OCI-LY7 (cell line): ENCODE measurements at regions not wholly inside any gene's neighbourhood (a gene's known extent, or its start where the extent isn't known, plus 50 kb on each side); places are given as distances from the start of the nearest gene placed in this dataset.

ENCODE experiments used
- BruUV-seq: library from RNA; stranded (reverse); fragments of 400-500 nt; replicated peaks from 2 replicates; lab custom pipeline; 2021; lab: Mats Ljungman, UMichigan
- CTCF ChIA-PET: fragments of 300-600 bp; sonication (Branson Sonifier 250); formaldehyde crosslinking; loops from one replicate; lab custom pipeline; 2022; ENCODE audit warnings: antibody characterized with exemption; ENCODE audit not compliant: unreplicated experiment; lab: Charles Lee
- POLR2A ChIA-PET: fragments of 300-600 bp; sonication (Branson Sonifier 250); formaldehyde crosslinking; loops from one replicate; lab custom pipeline; 2022; ENCODE audit warnings: antibody characterized with exemption; lab: Charles Lee
- DNase-seq: peaks from one replicate; pipeline ENCODE4 v3.0.0-alpha.2; 2015; ENCODE audit warnings: low spot score
- H2AFZ ChIP-seq: fragments of 200-600 bp; sonication (generic), shearing (Covaris generic); 2 replicates; pipeline ENCODE4 v1.6.1; 2014; ENCODE audit warnings: mild to moderate bottlenecking, antibody characterized with exemption, low read length, moderate library complexity
- H3K27ac ChIP-seq: fragments of 200-600 bp; sonication (generic); 2 replicates; pipeline ENCODE4 v1.5.1; 2014; ENCODE audit warnings: mixed run types, low read depth, mild to moderate bottlenecking, moderate library complexity, low read length, inconsistent platforms; ENCODE audit not compliant: poor library complexity, severe bottlenecking
- H3K36me3 ChIP-seq: fragments of 200-600 bp; sonication (generic); 2 replicates; pipeline ENCODE4 v1.6.1; 2014; ENCODE audit warnings: mild to moderate bottlenecking, antibody characterized with exemption, low read length, moderate library complexity, mixed read lengths; ENCODE audit not compliant: insufficient read depth
- H3K4me1 ChIP-seq: fragments of 200-600 bp; sonication (generic); 2 replicates; pipeline ENCODE4 v1.5.1; 2014; ENCODE audit warnings: mild to moderate bottlenecking, low read length; ENCODE audit not compliant: insufficient read depth, poor library complexity, severe bottlenecking
- H3K4me2 ChIP-seq: fragments of 200-600 bp; sonication (generic); 2 replicates; pipeline ENCODE4 v1.6.1; 2014; ENCODE audit warnings: mild to moderate bottlenecking, low read length
- H3K4me3 ChIP-seq: fragments of 200-600 bp; sonication (generic); 2 replicates; pipeline ENCODE4 v1.5.1; 2014; ENCODE audit warnings: mild to moderate bottlenecking, low read depth, low read length; ENCODE audit not compliant: poor library complexity, severe bottlenecking
- H3K79me2 ChIP-seq: fragments of 200-600 bp; sonication (generic); 2 replicates; pipeline ENCODE4 v1.6.1; 2016; ENCODE audit warnings: low read depth, mild to moderate bottlenecking, low read length, moderate library complexity, mixed read lengths; ENCODE audit not compliant: insufficient read depth
- H3K9me2 ChIP-seq: fragments of 200-600 bp; sonication (generic); 2 replicates; pipeline ENCODE4 v1.6.1; 2016; ENCODE audit warnings: mild to moderate bottlenecking, low read length, mixed read lengths; ENCODE audit not compliant: insufficient read depth
- H3K9me3 ChIP-seq: fragments of 200-600 bp; sonication (generic); 2 replicates; pipeline ENCODE4 v1.6.1; 2014; ENCODE audit warnings: mild to moderate bottlenecking, mixed run types, low read length, mixed read lengths
- H4K20me1 ChIP-seq: fragments of 200-600 bp; sonication (generic); 2 replicates; pipeline ENCODE4 v1.6.1; 2014; ENCODE audit warnings: mild to moderate bottlenecking, antibody characterized with exemption, low read length, moderate library complexity, mixed read lengths; ENCODE audit not compliant: insufficient read depth
- EZH2phosphoT487 ChIP-seq: fragments of 200-600 bp; sonication (generic); IDR thresholded peaks from 2 replicates; pipeline ENCODE4 v1.6.1; 2018; ENCODE audit warnings: low read depth, borderline replicate concordance, mild to moderate bottlenecking, mixed run types, antibody characterized with exemption, low read length, moderate library complexity, mixed read lengths
- intact Hi-C: fragments of 100-400 bp; cut with micrococcal nuclease; formaldehyde crosslinking; loops from one replicate; pipeline ENCODE4 v1.10.0; 2022; ENCODE audit not compliant: unreplicated experiment
- TF ChIP-seq, protein P1 (sequence below): fragments of 200-600 bp; sonication (generic); conservative IDR thresholded peaks from 2 replicates; pipeline ENCODE4 v1.5.1; 2014; ENCODE audit warnings: mild to moderate bottlenecking, antibody characterized with exemption, low read length, moderate library complexity, mixed read lengths

DNA sequence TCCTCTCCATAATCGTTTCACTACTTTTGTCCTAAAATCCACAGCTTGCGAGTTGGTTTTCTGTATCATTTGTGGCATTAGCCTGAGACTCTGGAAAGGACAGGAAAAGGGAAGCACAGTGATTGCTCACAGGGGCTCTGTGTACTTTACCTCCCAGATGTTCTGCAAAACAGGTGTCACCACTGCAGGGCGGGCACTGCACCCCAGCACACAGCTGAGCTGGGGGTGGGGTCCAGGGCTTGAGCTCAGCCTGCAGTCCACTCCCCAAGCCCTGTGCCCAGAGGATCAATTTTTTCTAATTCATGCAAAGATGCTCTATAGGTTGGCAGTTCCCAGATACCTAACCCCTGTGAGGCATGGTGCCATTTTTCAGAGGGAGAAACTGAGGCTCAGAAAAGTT lies 119.4 kb upstream of the GLI2 start:
- H3K9me3 ChIP-seq: no peaks in the 10 kb centered on the region
- TF ChIP-seq, protein P1, sequence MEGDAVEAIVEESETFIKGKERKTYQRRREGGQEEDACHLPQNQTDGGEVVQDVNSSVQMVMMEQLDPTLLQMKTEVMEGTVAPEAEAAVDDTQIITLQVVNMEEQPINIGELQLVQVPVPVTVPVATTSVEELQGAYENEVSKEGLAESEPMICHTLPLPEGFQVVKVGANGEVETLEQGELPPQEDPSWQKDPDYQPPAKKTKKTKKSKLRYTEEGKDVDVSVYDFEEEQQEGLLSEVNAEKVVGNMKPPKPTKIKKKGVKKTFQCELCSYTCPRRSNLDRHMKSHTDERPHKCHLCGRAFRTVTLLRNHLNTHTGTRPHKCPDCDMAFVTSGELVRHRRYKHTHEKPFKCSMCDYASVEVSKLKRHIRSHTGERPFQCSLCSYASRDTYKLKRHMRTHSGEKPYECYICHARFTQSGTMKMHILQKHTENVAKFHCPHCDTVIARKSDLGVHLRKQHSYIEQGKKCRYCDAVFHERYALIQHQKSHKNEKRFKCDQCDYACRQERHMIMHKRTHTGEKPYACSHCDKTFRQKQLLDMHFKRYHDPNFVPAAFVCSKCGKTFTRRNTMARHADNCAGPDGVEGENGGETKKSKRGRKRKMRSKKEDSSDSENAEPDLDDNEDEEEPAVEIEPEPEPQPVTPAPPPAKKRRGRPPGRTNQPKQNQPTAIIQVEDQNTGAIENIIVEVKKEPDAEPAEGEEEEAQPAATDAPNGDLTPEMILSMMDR: no peak
- no peaks in the 10 kb centered on the region for H4K20me1 ChIP-seq
- H3K4me1 ChIP-seq: no peaks in the 10 kb centered on the region
- H3K9me2 ChIP-seq: no peaks in the 10 kb centered on the region
- H3K4me2 ChIP-seq: no peak overlapping the region
- CTCF ChIA-PET: no interaction called here
- H3K4me3 ChIP-seq: no peak overlapping the region
- no TSS peak for BruUV-seq
- POLR2A ChIA-PET: interaction anchor here (0.5 kb wide), 1 partner anchor 141 kb away, joined by 5 read pairs; no protein-coding TSS in a partner anchor
- intact Hi-C loops: no loop called here
- H3K27ac ChIP-seq: no peak overlapping the region
- H3K79me2 ChIP-seq: no peaks in the 10 kb centered on the region
- DNase-seq: no peak
- no peaks in the 10 kb centered on the region for H3K36me3 ChIP-seq
- no peak overlapping the region for H2AFZ ChIP-seq

DNA sequence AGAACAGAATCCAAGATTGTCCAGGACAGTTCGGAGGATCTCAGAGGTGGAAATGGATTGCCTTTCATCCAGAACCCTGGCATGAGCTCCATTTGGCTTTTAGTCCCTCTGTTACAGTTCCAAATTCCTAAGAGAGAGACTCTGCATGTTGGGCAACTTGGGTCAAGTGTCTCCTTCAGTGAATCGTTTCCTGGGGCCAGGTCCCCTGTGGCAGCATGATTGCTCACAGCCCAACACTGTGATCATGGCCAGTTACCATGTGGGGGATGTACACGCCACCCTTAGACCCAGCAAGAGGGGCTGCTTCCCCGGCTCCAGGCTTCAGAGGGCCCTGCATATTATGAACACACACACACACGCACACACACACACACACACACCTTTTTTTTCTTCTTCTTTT lies 118.6 kb upstream of the GLI2 start:
- CTCF ChIA-PET: interaction anchor here (0.5 kb wide), 1 partner anchor 411 kb away, joined by 3 read pairs; no protein-coding TSS in a partner anchor
- Histone ChIP-seq H3K9me2 (no peaks in the 10 kb centered on the region), H3K27ac (no peak overlapping the region), H3K4me2 (no peak overlapping the region), H3K4me3 (no peak overlapping the region), H3K79me2 (no peaks in the 10 kb centered on the region), H4K20me1 (no peaks in the 10 kb centered on the region), H3K36me3 (no peaks in the 10 kb centered on the region), H3K9me3 (no peaks in the 10 kb centered on the region), H3K4me1 (no peaks in the 10 kb centered on the region), H2AFZ (no peak overlapping the region)
- DNase-seq: no peak
- POLR2A ChIA-PET: no interaction called here
- no peak for TF ChIP-seq EZH2phosphoT487
- TF ChIP-seq, protein P1: no peak
- intact Hi-C loops: no loop called here
- no TSS peak for BruUV-seq

DNA sequence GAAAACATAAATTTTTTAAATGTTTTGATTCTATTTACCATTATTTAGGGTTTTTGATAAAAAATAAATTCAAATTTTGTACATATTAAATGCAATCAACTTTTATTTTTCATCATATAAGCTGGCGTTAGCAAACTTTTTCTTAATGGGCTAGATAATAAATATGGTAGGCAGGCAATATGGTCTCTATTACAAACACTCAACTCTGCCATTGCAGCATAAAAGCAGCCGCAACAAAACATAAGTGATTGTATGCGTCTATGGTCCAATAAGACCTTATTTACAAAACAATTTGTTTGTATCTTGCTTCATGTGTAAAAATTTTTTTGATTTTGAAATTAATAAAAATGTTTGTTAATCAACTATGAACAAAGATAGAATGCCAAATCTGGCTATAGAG lies 116.8 kb upstream of the GLI2 start:
- no peaks in the 10 kb centered on the region for H4K20me1 ChIP-seq
- no TSS peak for BruUV-seq
- DNase-seq: no peak
- H3K27ac ChIP-seq: no peak overlapping the region
- POLR2A ChIA-PET: no interaction called here
- intact Hi-C loops: no loop called here
- no peak overlapping the region for H2AFZ ChIP-seq
- no peaks in the 10 kb centered on the region for H3K4me1 ChIP-seq
- H3K4me3 ChIP-seq: no peak overlapping the region
- no peaks in the 10 kb centered on the region for H3K9me3 ChIP-seq
- TF ChIP-seq, protein P1: no peak
- TF ChIP-seq EZH2phosphoT487: no peak
- no peak overlapping the region for H3K4me2 ChIP-seq
- no peaks in the 10 kb centered on the region for H3K9me2 ChIP-seq
- CTCF ChIA-PET: no interaction called here
- H3K79me2 ChIP-seq: no peaks in the 10 kb centered on the region
- no peaks in the 10 kb centered on the region for H3K36me3 ChIP-seq
